Left ventricle myocardium inferior (tissue), 1 donor: ENCODE measurements at regions not wholly inside any gene's neighbourhood (a gene's known extent, or its start where the extent isn't known, plus 50 kb on each side); places are given as distances from the start of the nearest gene placed in this dataset.
"Not testable (repeated sequence)": the region's sequence is repeated elsewhere in the genome, so short reads cannot be mapped to it uniquely, and the experiment has no call there.

Experiments
- DNase-seq: peaks from one replicate; pipeline ENCODE4 v3.0.0-alpha.2; 2020
- H3K27ac ChIP-seq: fragments of 200-600 bp; replicated peaks from 2 replicates; pipeline ENCODE4 v1.8.0; 2021
- H3K27me3 ChIP-seq: fragments of 200-600 bp; 2 replicates; pipeline ENCODE4 v1.8.0; 2021; ENCODE audit warnings: low read depth
- H3K36me3 ChIP-seq: fragments of 200-600 bp; 2 replicates; pipeline ENCODE4 v1.8.0; 2021
- H3K4me1 ChIP-seq: fragments of 200-600 bp; 2 replicates; pipeline ENCODE4 v1.8.0; 2021
- H3K4me3 ChIP-seq: fragments of 200-600 bp; 2 replicates; pipeline ENCODE4 v1.8.0; 2021; ENCODE audit warnings: mild to moderate bottlenecking, moderate library complexity
- H3K9me3 ChIP-seq: fragments of 200-600 bp; replicated peaks from 2 replicates; pipeline ENCODE4 v1.8.0; 2021
- intact Hi-C: fragments of 100-400 bp; cut with micrococcal nuclease; formaldehyde crosslinking; loops from one replicate; pipeline ENCODE4 v1.11.0; 2022
- TF ChIP-seq, protein P1 (sequence below): fragments of 200-600 bp; IDR thresholded peaks from 2 replicates; pipeline ENCODE4 v1.8.0; 2021; ENCODE audit warnings: antibody characterized with exemption, mild to moderate bottlenecking, borderline replicate concordance
- donor health status: DM: no; HTN: yes; CAD: no; lungs with severe emphysema.

DNA sequence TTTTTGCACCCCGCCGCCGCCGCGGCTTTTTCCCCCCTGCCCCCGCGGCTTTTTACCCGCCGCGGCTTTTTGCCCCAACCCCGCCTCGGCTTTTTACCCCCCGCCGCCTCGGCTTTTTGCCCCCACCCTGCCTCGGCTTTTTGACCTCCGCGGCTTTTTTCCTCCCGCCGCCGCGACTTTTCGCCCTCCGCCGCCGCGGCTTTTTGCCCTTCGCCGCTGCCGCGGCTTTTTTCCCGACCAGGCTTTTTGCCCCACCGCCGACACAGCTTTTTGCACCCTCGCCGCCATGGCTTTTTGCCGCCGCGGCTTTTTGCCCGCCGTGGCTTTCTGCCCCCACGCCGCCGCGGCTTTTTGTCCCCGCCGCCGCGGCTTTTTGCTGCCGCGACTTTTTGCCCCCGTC lies 137.0 kb upstream of the TP53TG3D start:
- no peaks in the 10 kb centered on the region for H3K36me3 ChIP-seq
- TF ChIP-seq, protein P1, sequence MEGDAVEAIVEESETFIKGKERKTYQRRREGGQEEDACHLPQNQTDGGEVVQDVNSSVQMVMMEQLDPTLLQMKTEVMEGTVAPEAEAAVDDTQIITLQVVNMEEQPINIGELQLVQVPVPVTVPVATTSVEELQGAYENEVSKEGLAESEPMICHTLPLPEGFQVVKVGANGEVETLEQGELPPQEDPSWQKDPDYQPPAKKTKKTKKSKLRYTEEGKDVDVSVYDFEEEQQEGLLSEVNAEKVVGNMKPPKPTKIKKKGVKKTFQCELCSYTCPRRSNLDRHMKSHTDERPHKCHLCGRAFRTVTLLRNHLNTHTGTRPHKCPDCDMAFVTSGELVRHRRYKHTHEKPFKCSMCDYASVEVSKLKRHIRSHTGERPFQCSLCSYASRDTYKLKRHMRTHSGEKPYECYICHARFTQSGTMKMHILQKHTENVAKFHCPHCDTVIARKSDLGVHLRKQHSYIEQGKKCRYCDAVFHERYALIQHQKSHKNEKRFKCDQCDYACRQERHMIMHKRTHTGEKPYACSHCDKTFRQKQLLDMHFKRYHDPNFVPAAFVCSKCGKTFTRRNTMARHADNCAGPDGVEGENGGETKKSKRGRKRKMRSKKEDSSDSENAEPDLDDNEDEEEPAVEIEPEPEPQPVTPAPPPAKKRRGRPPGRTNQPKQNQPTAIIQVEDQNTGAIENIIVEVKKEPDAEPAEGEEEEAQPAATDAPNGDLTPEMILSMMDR: no peak
- H3K9me3 ChIP-seq: no peaks in the 10 kb centered on the region
- peak overlapping the region; percentile 68 for H3K4me3 ChIP-seq
- intact Hi-C loops: no loop called here
- peak; percentile 7 for DNase-seq
- peaks cover 23% of the 10 kb centered on the region for H3K27me3 ChIP-seq
- H3K27ac ChIP-seq: no peak overlapping the region
- no peaks in the 10 kb centered on the region for H3K4me1 ChIP-seq

DNA sequence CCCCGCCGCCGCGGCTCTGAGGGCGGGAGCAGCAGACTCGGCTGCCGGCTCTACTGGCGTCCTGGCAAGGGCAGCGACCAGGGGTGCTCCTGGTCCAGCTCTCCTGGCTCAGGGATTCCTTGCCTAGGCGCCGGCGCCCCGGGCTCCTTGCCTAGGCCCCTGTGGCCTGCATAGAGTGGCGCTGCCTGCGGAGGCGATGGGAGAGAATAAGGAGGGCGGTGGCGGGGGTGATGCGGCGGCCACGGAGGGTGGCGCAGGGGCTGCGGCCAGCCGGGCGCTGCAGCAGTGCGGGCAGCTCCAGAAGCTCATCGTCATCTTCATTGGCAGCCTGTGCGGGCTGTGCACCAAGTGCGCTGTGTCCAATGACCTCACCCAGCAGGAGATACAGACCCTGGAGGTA lies 136.6 kb upstream of the TP53TG3D start:
- H3K27ac ChIP-seq, H3K9me3 ChIP-seq, intact Hi-C loops, DNase-seq, H3K36me3 ChIP-seq, H3K4me1 ChIP-seq: not testable (repeated sequence)
- Histone ChIP-seq H3K27me3 (peaks cover 23% of the 10 kb centered on the region), H3K4me3 (peak overlapping the region; percentile 68)

DNA sequence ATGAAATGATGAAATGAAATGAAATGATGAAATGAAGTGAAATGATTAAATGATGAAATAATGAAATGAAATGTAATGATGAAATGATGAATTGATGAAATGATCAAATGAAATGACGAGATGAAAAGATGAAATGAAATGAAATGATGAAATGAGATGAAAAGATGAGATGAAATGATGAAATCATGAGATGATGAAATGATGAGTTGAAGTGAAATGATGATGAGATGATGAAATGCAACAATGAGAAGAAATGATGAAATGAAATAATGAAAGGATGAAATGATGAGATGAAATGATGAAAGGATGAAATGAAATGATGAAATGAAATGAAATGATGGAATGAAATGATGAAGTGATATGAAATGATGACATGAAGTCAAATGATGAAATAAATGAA lies 132.7 kb upstream of the TP53TG3D start:
- peaks cover 15% of the 10 kb centered on the region for H3K27me3 ChIP-seq
- H3K4me1 ChIP-seq, H3K27ac ChIP-seq, DNase-seq, H3K4me3 ChIP-seq, H3K36me3 ChIP-seq, H3K9me3 ChIP-seq, intact Hi-C loops: not testable (repeated sequence)

DNA sequence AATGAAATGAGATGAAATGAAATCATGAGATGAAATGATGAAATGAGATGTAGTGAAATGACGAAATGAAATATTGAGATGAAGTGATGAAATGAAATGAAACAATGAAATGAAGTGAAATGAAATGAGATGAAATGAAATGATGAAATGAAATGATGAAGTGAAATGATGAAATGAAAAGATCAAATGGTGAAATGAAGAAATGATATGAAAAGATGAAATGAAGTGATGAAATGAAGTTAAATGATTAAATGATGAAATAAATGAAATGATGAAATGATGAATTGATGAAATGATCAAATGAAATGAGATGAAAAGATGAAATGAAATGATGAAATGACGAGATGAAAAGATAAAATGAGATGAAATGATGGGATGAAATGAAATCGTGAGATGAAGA lies 132.3 kb upstream of the TP53TG3D start:
- H3K9me3 ChIP-seq, H3K36me3 ChIP-seq, DNase-seq, H3K27ac ChIP-seq, intact Hi-C loops, H3K4me1 ChIP-seq, H3K4me3 ChIP-seq: not testable (repeated sequence)
- H3K27me3 ChIP-seq: peaks cover 11% of the 10 kb centered on the region

DNA sequence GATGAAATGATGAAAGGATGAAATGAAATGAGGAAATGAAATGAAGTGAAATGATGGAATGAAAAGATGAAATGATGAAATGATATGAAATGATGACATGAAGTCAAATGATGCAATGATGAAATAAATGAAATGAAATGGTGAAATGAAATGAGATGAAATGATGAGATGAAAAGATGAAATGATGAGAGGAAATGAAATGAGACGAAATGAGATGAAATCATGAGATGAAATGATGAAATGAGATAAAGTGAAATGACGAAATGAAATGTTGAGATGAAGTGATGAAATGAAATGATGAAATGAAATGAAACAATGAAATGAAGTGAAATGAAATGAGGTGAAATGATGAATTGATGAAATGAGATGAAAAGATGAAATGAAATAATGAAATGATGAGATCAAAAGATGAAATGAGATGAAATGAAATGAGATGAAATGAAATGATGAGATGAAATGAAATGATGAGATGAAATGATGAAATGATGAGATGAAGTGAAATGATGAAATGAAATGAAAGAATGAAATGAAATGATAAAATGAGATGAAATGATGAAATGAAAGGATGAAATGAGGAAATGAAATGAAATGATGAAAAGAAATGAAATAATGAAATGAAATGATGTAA lies 131.7 kb upstream of the TP53TG3D start:
- H3K27me3 ChIP-seq, intact Hi-C loops, DNase-seq, H3K36me3 ChIP-seq, H3K4me1 ChIP-seq, H3K4me3 ChIP-seq, H3K27ac ChIP-seq, H3K9me3 ChIP-seq: not testable (repeated sequence)

DNA sequence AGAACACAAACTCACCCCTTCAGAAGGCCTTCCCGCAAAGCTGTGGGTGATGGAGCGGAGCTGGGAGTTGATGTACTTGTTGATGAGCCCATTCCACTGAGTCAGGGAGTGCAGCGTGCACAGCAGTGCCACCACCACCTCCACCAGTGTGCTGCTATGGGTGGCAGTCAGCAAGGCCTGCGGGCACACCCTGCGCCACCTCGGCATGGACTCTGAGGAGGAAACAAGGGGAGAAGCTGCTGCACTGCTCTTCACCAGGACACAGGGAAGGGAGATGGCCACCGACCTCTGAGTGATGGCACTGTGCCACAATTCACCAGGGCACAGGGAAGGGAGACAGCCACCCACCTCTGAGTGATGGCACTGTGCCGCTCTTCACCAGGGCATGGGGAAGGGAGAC lies 100.7 kb upstream of the TP53TG3D start:
- H3K4me1 ChIP-seq, H3K27ac ChIP-seq, intact Hi-C loops, DNase-seq, H3K36me3 ChIP-seq, H3K27me3 ChIP-seq, H3K9me3 ChIP-seq, H3K4me3 ChIP-seq: not testable (repeated sequence)

DNA sequence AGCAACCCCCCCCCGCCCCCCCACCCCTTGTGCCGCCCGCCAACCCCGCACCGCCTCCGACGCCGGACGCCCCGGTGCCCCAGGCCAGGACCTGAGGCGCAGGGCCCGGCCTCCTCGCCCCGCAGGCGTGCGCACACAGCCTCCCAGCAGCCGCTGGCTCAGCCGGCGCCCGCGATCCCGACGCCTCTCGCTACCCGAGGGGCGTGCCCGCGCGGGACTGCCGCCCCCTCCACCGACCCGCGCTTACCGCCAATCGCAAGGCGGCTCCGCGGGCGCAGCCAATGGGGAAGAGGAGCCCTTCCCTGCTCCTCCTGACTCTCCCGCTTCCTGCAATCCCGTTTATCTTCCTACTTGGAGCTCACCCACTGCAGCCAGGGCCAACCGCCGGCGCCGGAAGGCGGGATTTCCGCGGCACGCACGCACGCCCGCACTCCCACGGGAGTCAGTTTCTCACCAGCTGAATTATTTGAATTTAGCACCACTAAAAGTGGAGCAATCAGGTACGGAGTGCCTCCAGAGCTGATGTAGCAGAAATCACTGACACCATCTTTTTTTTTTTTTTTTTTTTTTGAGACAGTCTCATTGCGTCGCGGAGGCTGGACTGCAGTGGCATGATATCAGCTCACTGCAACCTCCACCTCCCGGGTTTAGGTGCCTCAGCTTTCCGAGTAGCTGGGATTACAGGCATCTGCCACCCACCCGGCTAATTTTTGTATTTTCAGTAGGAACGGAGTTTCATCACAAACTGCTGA lies 65.0 kb upstream of the TP53TG3D start:
- H3K36me3 ChIP-seq, H3K27ac ChIP-seq, H3K9me3 ChIP-seq, intact Hi-C loops, DNase-seq, H3K27me3 ChIP-seq, H3K4me1 ChIP-seq: not testable (repeated sequence)
- H3K4me3 ChIP-seq: peak overlapping the region; percentile 39

DNA sequence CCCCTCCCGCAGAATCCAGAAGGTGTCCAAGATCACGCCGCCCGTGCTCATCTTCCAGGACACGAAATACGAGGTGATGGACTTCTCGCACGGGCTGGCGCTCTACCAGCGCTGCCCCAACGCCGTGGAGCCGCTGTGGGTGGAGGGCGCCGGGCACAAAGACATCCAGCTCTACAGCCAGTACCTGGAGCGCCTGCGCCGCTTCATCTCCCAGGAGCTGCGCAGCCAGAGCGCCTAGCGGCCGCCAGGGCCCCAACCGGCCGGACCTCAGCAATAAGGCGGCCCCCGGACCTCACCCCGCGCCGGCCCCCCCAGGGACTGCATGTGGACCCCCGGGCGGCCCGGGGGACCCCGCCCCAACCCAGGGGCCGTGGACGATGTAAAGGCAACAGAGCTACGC lies 50.5 kb upstream of the TP53TG3D start:
- intact Hi-C loops, H3K27ac ChIP-seq, H3K9me3 ChIP-seq, DNase-seq, H3K27me3 ChIP-seq, H3K4me3 ChIP-seq, H3K4me1 ChIP-seq, H3K36me3 ChIP-seq: not testable (repeated sequence)
